Stimulated activated CD4-positive, alpha-beta T cell treated with anti-CD3 and anti-CD28 coated beads, Interleukin-2, amount 100 ng/mL, for 24 hours (primary cell): ENCODE measurements at regions not wholly inside any gene's neighbourhood (a gene's known extent, or its start where the extent isn't known, plus 50 kb on each side); places are given as distances from the start of the nearest gene placed in this dataset.

Source experiments
- DNase-seq, 2 donors: peaks; one replicate each; pipeline ENCODE4 v3.0.0-alpha.2; 2020

GRCh38 chr14:87712396-87713090 lies 280.4 kb downstream of the GALC start:
- no peak for DNase-seq

DNA sequence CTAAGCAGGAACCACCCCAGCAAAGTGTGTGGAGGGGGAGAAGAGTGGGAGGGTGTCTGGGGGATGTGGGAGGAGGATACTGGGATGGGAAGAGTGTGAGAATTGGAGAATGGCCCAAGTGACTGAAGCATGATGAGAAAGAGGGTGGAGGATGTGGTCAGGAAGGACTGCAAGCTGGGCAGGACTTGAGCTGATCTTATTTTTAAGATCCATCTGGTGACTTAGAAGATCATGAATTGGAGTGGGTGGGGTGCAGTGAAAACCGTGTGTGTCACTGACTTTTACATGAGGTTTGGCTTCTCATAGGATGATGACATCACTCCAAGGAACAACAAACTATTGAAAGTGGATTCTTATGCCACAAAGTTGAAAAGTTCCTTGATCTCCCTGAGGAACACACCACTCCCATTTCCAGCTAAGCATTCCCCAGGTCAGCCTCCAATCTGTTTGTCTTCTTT lies 287.5 kb downstream of the GALC start:
- DNase-seq: no peak

DNA sequence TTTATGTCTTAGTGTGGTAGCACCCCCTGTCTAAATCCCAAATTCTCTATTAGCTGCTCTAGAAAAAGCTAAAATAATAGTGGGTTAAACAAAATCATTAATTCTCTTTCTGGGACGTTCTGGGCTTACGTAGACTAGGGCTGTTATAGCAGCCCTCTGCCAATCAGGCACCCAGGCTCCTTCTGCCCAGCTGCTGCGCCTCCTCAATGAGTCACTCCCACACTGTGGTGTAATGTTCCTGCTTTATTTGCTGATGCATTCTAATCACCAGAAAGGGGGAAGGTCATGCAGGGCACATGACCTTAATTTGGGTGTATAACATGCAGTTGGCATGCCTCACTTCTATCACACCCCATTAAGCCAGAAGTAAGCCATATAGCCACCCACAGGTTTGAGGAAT lies 294.5 kb downstream of the GALC start:
- DNase-seq: no peak

DNA sequence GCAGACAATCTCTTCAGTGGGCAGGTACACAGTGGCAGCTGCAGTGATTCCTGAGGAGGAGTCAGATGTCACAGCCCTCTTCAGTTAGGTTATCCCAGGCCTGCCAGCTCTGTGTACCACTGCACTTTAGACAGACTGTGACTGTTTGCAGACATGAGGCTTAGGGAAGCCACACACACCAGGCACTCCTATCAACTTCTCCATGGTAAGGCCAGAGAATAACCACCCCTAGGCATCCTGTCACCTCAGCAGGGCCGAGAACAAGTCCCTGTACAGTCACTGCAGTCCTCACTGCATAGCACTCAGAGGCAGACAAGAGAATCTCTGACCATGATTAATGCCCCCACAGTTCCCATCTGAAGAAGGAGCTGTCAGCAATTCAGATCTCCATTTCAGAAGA lies 296.5 kb downstream of the GALC start:
- DNase-seq: no peak

GRCh38 chr14:87691042-87691881 lies 301.7 kb downstream of the GALC start:
- DNase-seq: no peak

- no peak for DNase-seq
These were observed 302.8 kb downstream of the GALC start for GRCh38 chr14:87690076-87690613.

- DNase-seq: no peak
These were observed 304.5 kb downstream of the GALC start for GRCh38 chr14:87688524-87688923.

DNA sequence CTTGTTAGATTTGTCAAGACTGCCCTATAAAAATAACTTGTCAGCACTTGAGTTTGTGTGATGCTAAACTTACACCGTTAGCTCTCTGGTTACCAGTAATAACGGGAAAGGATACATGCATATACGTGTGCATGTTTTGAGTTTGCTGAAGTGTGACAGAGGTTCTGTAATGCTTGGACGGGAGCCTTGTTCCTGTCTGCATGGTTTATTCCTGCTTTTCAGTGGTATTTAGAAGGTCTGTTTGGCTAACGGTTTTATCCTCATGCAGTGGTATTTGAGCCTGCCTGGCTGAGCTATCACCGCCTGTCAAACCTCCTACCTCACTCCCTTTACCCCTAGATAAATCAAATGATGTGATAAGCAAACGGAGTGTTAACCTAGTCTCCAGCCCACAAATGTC lies 305.6 kb downstream of the GALC start:
- no peak for DNase-seq

DNA sequence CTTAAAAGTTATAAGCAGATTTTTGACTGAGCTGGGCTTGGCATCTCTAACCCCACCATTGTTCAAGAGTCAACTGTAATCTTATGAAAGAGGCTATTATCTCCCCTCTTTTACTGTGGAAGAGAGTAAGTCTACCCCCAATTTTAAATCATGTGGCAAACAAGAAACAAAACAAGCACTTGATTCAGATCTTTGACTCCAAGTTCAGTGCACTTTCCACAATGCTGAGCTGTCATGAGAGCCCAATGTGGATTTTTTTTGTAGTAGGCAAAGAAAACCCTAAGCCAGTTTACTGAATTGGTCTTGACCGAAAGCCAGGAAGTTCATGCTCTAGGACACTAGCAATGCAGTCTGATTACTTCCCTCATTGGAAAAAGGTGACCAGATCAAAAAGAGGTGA lies 306.2 kb downstream of the GALC start:
- DNase-seq: no peak

GRCh38 chr14:87679866-87680265 lies 313.1 kb downstream of the GALC start:
- no peak for DNase-seq

- DNase-seq: no peak
These were observed 314.4 kb downstream of the GALC start for GRCh38 chr14:87678624-87679023.

- DNase-seq: no peak
These were observed 316.1 kb downstream of the GALC start for GRCh38 chr14:87676814-87677437.

DNA sequence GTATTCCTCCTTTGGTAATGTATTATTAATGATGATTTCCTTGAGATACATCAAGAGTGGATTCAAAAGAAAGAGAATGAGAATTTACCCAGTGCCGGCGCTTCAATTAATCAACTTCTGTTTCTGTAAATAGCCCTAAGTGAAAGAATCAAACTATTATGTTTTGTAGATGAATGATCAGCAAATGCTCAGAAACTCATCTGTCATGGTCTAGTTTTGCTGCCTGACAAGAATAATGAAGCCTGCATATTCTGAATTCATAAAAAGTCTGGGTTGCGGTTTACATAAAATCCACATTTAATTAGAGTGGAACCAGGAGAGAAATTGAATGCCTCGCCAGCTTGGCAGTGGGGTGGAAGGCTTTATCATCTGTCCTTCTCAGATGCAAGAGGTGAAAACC lies 325.3 kb downstream of the GALC start:
- no peak for DNase-seq

DNA sequence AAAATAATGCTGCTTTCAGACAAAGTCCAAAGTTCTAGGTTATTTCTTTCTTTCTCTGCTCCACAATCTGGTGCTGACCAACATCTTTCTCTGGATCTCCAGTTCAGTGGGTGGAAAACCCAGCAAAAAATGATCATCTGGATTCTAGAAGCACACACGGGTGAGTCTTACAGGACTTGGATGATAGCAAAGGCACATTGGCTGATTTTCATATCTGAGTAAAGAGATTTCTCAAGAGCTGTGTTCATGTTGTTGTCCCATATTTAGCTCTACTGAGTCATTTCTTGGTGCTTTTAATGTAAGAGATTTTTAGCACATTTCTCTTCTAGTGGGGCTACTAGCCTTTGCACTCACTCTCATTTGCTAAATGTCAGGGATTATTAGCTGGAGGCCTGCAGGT lies 336.7 kb downstream of the GALC start:
- no peak for DNase-seq

- no peak for DNase-seq
These were observed 340.7 kb downstream of the GALC start for GRCh38 chr14:87652278-87652677.

GRCh38 chr14:87644689-87645088 lies 348.3 kb downstream of the GALC start:
- DNase-seq: no peak

- no peak for DNase-seq
These were observed 350.0 kb downstream of the GALC start for GRCh38 chr14:87643005-87643404.

- no peak for DNase-seq
These were observed 352.4 kb downstream of the GALC start for GRCh38 chr14:87640553-87640952.

GRCh38 chr14:87638196-87638595 lies 354.8 kb downstream of the GALC start:
- DNase-seq: no peak

DNA sequence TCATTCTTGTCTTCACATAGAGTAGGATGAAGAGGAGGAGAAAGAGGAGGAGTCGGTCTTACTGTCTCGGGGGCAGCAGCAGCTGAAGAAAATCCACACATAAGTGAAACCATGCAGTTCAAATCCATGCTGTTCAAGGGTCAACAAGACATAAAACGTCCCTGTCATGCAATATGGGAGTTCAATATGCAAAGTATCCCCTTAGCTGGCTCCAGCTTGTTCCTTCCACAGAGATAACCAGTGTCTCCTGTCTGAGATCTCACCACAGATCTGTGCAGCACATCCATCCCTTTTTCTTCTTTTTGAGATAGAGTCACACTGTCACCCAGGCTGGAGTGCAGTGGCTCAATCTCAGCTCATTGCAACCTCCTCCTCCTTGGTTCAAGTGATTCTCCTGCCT lies 357.5 kb downstream of the GALC start:
- no peak for DNase-seq

DNA sequence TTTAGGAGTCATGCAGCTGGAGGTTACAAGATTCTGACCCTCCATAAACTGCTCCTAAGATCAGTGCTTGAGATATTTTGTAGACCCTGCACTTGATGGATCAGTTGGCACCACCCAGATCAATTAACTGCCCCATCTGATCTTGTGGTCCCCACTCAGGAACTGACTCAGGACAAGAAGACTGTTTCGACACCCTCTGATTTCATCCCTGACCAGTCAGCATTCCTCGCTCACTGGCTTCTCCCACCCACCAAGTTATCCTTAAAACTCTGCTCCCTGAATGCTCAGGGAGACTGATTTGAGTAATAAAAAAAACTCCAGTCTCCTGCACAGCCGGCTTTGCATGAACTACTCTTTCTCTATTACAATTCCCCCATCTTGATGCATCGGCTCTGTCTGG lies 360.2 kb downstream of the GALC start:
- no peak for DNase-seq

DNA sequence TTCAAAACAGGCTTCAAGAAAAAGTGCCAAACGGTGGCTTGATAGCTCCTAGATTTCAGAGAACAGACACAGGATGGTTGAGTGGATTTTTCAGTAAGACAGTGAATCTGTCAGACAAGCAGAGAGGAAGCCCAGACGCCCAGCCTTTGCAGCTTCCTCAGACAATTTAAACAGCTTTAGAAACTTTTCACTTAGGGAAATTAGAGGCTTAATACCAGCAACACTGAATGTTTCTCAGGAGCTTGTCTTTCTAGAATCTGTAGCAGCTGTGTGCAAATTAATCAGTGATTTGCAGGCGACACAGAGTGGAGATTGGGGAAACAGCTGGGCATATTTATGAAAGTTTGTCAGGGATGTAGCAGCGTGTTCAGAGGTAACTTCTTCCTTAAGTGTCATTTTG lies 362.1 kb downstream of the GALC start:
- no peak for DNase-seq

GRCh38 chr14:87629788-87630187 lies 363.2 kb downstream of the GALC start:
- DNase-seq: no peak

DNA sequence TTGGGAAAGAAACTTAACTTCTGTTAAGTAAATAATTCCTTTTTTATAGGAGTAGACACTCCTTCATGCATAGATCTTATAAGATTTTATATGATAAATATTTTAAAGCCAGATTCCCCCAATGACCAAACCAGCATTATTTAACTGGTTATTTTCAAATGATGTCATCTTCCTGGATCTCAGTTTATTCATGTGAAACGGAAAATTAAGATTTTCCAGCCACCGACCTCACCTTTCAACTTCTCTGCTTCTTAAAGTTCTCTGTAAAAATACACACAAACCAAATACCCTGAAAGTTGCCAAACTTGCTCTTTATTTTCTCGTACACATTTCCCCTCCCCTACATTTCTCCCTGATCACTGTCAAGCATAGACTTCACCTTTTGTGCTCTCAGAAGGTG lies 364.2 kb downstream of the GALC start:
- no peak for DNase-seq
